ENCODE measurements at regions not wholly inside any gene's neighbourhood (a gene's known extent, or its start where the extent isn't known, plus 50 kb on each side); places are given as distances from the start of the nearest gene placed in this dataset.

GRCh38 chr1:238171985-238172384, 281.3 kb upstream of the ZP4 start:
- Mint-ChIP-seq H3K27ac (no peak overlapping the region), H3K4me1 (no peaks in the 10 kb centered on the region), H3K27me3 (no peaks in the 10 kb centered on the region), H3K9me3 (peaks cover 0 to 20% (median 2%) of the 10 kb centered on the region in 11 donors), H3K36me3 (no peaks in the 10 kb centered on the region), H3K4me3 (no peak overlapping the region)
- no peaks in the 10 kb centered on the region for H3K9me3 ChIP-seq (ENCODE audit: control insufficient read depth in 2 of 3, low read length in 3 of 3)
- no peaks in the 10 kb centered on the region for H3K36me3 ChIP-seq (ENCODE audit: control insufficient read depth in 2 of 3, insufficient read depth in 3 of 3, low read length in 3 of 3)
- no peaks in the 10 kb centered on the region for H3K4me1 ChIP-seq (ENCODE audit: control insufficient read depth in 2 of 2, insufficient read depth in 2 of 2, low read length in 2 of 2)
- intact Hi-C loops (cut with micrococcal nuclease): no loop called here
- ChIA-PET CTCF (no interaction called here), POLR2A (no interaction called here)
- ATAC-seq (no peak), DNase-seq (no peak)
- H3K27me3 ChIP-seq (ENCODE audit: control insufficient read depth in 2 of 2, insufficient read depth in 2 of 2, low read length in 2 of 2): no peaks in the 10 kb centered on the region
- H3K27ac ChIP-seq (ENCODE audit: low read depth, low read length): no peak overlapping the region
- no peak overlapping the region for H3K4me3 ChIP-seq (ENCODE audit: low read length)

- intact Hi-C loops (cut with micrococcal nuclease): no loop called here
- no peak overlapping the region for H3K27ac ChIP-seq (ENCODE audit: low read depth, low read length)
- ATAC-seq (no peak), DNase-seq (no peak)
- no peaks in the 10 kb centered on the region for H3K27me3 ChIP-seq (ENCODE audit: control insufficient read depth in 2 of 2, insufficient read depth in 2 of 2, low read length in 2 of 2)
- Mint-ChIP-seq H3K27ac (no peak overlapping the region), H3K36me3 (no peaks in the 10 kb centered on the region), H3K9me3 (peaks cover 2 to 43% (median 15%) of the 10 kb centered on the region in 11 donors), H3K4me1 (no peaks in the 10 kb centered on the region), H3K4me3 (no peak overlapping the region), H3K27me3 (no peaks in the 10 kb centered on the region)
- no peak overlapping the region for H3K4me3 ChIP-seq (ENCODE audit: low read length)
- CTCF ChIA-PET: no interaction called here
- H3K4me1 ChIP-seq (ENCODE audit: control insufficient read depth in 2 of 2, insufficient read depth in 2 of 2, low read length in 2 of 2): no peaks in the 10 kb centered on the region
- POLR2A ChIA-PET: no interaction called here
- no peaks in the 10 kb centered on the region for H3K36me3 ChIP-seq (ENCODE audit: control insufficient read depth in 2 of 3, insufficient read depth in 3 of 3, low read length in 3 of 3)
- peaks cover 0 to 8% (median 0%) of the 10 kb centered on the region in 3 experiments for H3K9me3 ChIP-seq (ENCODE audit: control insufficient read depth in 2 of 3, low read length in 3 of 3)
These were observed 271.2 kb upstream of the ZP4 start for GRCh38 chr1:238161955-238162354.

- H3K36me3 ChIP-seq (ENCODE audit: control insufficient read depth in 2 of 3, insufficient read depth in 3 of 3, low read length in 3 of 3): no peaks in the 10 kb centered on the region
- DNase-seq: no peak
- H3K36me3 Mint-ChIP-seq: no peaks in the 10 kb centered on the region
- no peaks in the 10 kb centered on the region for H3K4me1 Mint-ChIP-seq
- intact Hi-C loops (cut with micrococcal nuclease): no loop called here
- H3K4me1 ChIP-seq (ENCODE audit: control insufficient read depth in 2 of 2, insufficient read depth in 2 of 2, low read length in 2 of 2): no peaks in the 10 kb centered on the region
- no peak overlapping the region for H3K27ac ChIP-seq (ENCODE audit: low read depth, low read length)
- H3K4me3 ChIP-seq (ENCODE audit: low read length): no peak overlapping the region
- ChIA-PET POLR2A (no interaction called here), CTCF (no interaction called here)
- H3K27ac Mint-ChIP-seq: no peak overlapping the region
- H3K9me3 ChIP-seq (ENCODE audit: control insufficient read depth in 2 of 3, low read length in 3 of 3): no peaks in the 10 kb centered on the region
- no peaks in the 10 kb centered on the region for H3K27me3 Mint-ChIP-seq
- no peak for ATAC-seq
- no peaks in the 10 kb centered on the region for H3K27me3 ChIP-seq (ENCODE audit: control insufficient read depth in 2 of 2, insufficient read depth in 2 of 2, low read length in 2 of 2)
- no peak overlapping the region for H3K4me3 Mint-ChIP-seq
- peaks cover 0 to 29% (median 8%) of the 10 kb centered on the region in 11 donors for H3K9me3 Mint-ChIP-seq
These were observed 263.2 kb upstream of the ZP4 start for GRCh38 chr1:238153939-238154338.

- H3K9me3 ChIP-seq (ENCODE audit: control insufficient read depth in 2 of 3, low read length in 3 of 3): no peaks in the 10 kb centered on the region
- DNase-seq: no peak
- H3K4me1 ChIP-seq (ENCODE audit: control insufficient read depth in 2 of 2, insufficient read depth in 2 of 2, low read length in 2 of 2): no peaks in the 10 kb centered on the region
- no peaks in the 10 kb centered on the region for H3K27me3 Mint-ChIP-seq
- peaks cover 0 to 23% (median 7%) of the 10 kb centered on the region in 11 donors for H3K9me3 Mint-ChIP-seq
- H3K36me3 Mint-ChIP-seq: no peaks in the 10 kb centered on the region
- no peak overlapping the region for H3K4me3 Mint-ChIP-seq
- H3K4me1 Mint-ChIP-seq: no peaks in the 10 kb centered on the region
- intact Hi-C loops (cut with micrococcal nuclease): no loop called here
- ChIA-PET CTCF (no interaction called here), POLR2A (no interaction called here)
- no peak overlapping the region for H3K27ac Mint-ChIP-seq
- no peak overlapping the region for H3K27ac ChIP-seq (ENCODE audit: low read depth, low read length)
- no peak for ATAC-seq
- H3K4me3 ChIP-seq (ENCODE audit: low read length): no peak overlapping the region
- no peaks in the 10 kb centered on the region for H3K27me3 ChIP-seq (ENCODE audit: control insufficient read depth in 2 of 2, insufficient read depth in 2 of 2, low read length in 2 of 2)
- no peaks in the 10 kb centered on the region for H3K36me3 ChIP-seq (ENCODE audit: control insufficient read depth in 2 of 3, insufficient read depth in 3 of 3, low read length in 3 of 3)
These were observed 262.5 kb upstream of the ZP4 start for GRCh38 chr1:238153253-238153652.

- ATAC-seq (no peak), DNase-seq (no peak)
- no peaks in the 10 kb centered on the region for H3K36me3 ChIP-seq (ENCODE audit: control insufficient read depth in 2 of 3, insufficient read depth in 3 of 3, low read length in 3 of 3)
- intact Hi-C loops (cut with micrococcal nuclease): no loop called here
- H3K27me3 ChIP-seq (ENCODE audit: control insufficient read depth in 2 of 2, insufficient read depth in 2 of 2, low read length in 2 of 2): no peaks in the 10 kb centered on the region
- H3K9me3 ChIP-seq (ENCODE audit: control insufficient read depth in 2 of 3, low read length in 3 of 3): no peaks in the 10 kb centered on the region
- H3K27ac Mint-ChIP-seq: no peak overlapping the region
- ChIA-PET POLR2A (no interaction called here), CTCF (no interaction called here)
- no peaks in the 10 kb centered on the region for H3K4me1 Mint-ChIP-seq
- no peak overlapping the region for H3K4me3 ChIP-seq (ENCODE audit: low read length)
- no peak overlapping the region for H3K27ac ChIP-seq (ENCODE audit: low read depth, low read length)
- H3K27me3 Mint-ChIP-seq: no peaks in the 10 kb centered on the region
- H3K4me1 ChIP-seq (ENCODE audit: control insufficient read depth in 2 of 2, insufficient read depth in 2 of 2, low read length in 2 of 2): no peaks in the 10 kb centered on the region
- H3K4me3 Mint-ChIP-seq: no peak overlapping the region
- no peaks in the 10 kb centered on the region for H3K36me3 Mint-ChIP-seq
- peaks cover 0 to 23% (median 7%) of the 10 kb centered on the region in 11 donors for H3K9me3 Mint-ChIP-seq
These were observed 261.4 kb upstream of the ZP4 start for GRCh38 chr1:238152119-238152518.

GRCh38 chr1:238143038-238143437, 252.3 kb upstream of the ZP4 start:
- H3K36me3 ChIP-seq (ENCODE audit: control insufficient read depth in 2 of 3, insufficient read depth in 3 of 3, low read length in 3 of 3): no peaks in the 10 kb centered on the region
- DNase-seq: no peak
- H3K36me3 Mint-ChIP-seq: no peaks in the 10 kb centered on the region
- no peak overlapping the region for H3K4me3 ChIP-seq (ENCODE audit: low read length)
- POLR2A ChIA-PET: no interaction called here
- no peaks in the 10 kb centered on the region for H3K27me3 ChIP-seq (ENCODE audit: control insufficient read depth in 2 of 2, insufficient read depth in 2 of 2, low read length in 2 of 2)
- no peaks in the 10 kb centered on the region for H3K27me3 Mint-ChIP-seq
- CTCF ChIA-PET: no interaction called here
- no peak overlapping the region for H3K27ac Mint-ChIP-seq
- no peaks in the 10 kb centered on the region for H3K4me1 Mint-ChIP-seq
- peaks cover 0 to 14% (median 1%) of the 10 kb centered on the region in 11 donors for H3K9me3 Mint-ChIP-seq
- intact Hi-C loops (cut with micrococcal nuclease): no loop called here
- no peaks in the 10 kb centered on the region for H3K4me1 ChIP-seq (ENCODE audit: control insufficient read depth in 2 of 2, insufficient read depth in 2 of 2, low read length in 2 of 2)
- H3K4me3 Mint-ChIP-seq: no peak overlapping the region
- no peaks in the 10 kb centered on the region for H3K9me3 ChIP-seq (ENCODE audit: control insufficient read depth in 2 of 3, low read length in 3 of 3)
- no peak overlapping the region for H3K27ac ChIP-seq (ENCODE audit: low read depth, low read length)
- ATAC-seq: no peak

GRCh38 chr1:238141353-238141752, 250.6 kb upstream of the ZP4 start:
- Mint-ChIP-seq H3K36me3 (no peaks in the 10 kb centered on the region), H3K4me3 (no peak overlapping the region), H3K27ac (no peak overlapping the region), H3K27me3 (no peaks in the 10 kb centered on the region), H3K4me1 (no peaks in the 10 kb centered on the region), H3K9me3 (peaks cover 0 to 9% (median 3%) of the 10 kb centered on the region in 11 donors)
- Histone ChIP-seq H3K4me1 (ENCODE audit: control insufficient read depth in 2 of 2, insufficient read depth in 2 of 2, low read length in 2 of 2) (no peaks in the 10 kb centered on the region), H3K4me3 (ENCODE audit: low read length) (no peak overlapping the region), H3K36me3 (ENCODE audit: control insufficient read depth in 2 of 3, insufficient read depth in 3 of 3, low read length in 3 of 3) (no peaks in the 10 kb centered on the region), H3K27me3 (ENCODE audit: control insufficient read depth in 2 of 2, insufficient read depth in 2 of 2, low read length in 2 of 2) (no peaks in the 10 kb centered on the region), H3K27ac (ENCODE audit: low read depth, low read length) (no peak overlapping the region), H3K9me3 (ENCODE audit: control insufficient read depth in 2 of 3, low read length in 3 of 3) (no peaks in the 10 kb centered on the region)
- POLR2A ChIA-PET: no interaction called here
- ATAC-seq: no peak
- intact Hi-C loops (cut with micrococcal nuclease): no loop called here
- DNase-seq: no peak
- CTCF ChIA-PET: no interaction called here
